Bronchial epithelial cell (primary cell): ENCODE measurements at regions not wholly inside any gene's neighbourhood (a gene's known extent, or its start where the extent isn't known, plus 50 kb on each side); places are given as distances from the start of the nearest gene placed in this dataset.

Experiments used
- DNase-seq: peaks from one replicate; pipeline ENCODE4 v3.0.0-alpha.2; 2010; ENCODE audit warnings: low read depth
- FAIRE-seq: peaks from 2 replicates; lab custom pipeline; 2011; peaks lifted over from hg19 to GRCh38; lab: Jason Lieb, UNC
- H3K27me3 ChIP-seq: 2 replicates; pipeline ENCODE4 v1.5.1; 2011; ENCODE audit warnings: low read length; ENCODE audit not compliant: control insufficient read depth, insufficient read depth
- H3K36me3 ChIP-seq: 2 replicates; pipeline ENCODE4 v1.5.1; 2011; ENCODE audit warnings: low read length; ENCODE audit not compliant: control insufficient read depth, insufficient read depth
- H3K4me3 ChIP-seq: 2 replicates; pipeline ENCODE4 v1.5.1; 2011; ENCODE audit warnings: mild to moderate bottlenecking, low read depth, low read length, control low read depth
- TF ChIP-seq, protein P1 (sequence below): IDR thresholded peaks from 2 replicates; pipeline ENCODE4 v1.5.1; 2011; ENCODE audit warnings: mild to moderate bottlenecking, moderate library complexity, low read length, control low read depth, inconsistent platforms; ENCODE audit not compliant: insufficient read depth, severe bottlenecking

DNA sequence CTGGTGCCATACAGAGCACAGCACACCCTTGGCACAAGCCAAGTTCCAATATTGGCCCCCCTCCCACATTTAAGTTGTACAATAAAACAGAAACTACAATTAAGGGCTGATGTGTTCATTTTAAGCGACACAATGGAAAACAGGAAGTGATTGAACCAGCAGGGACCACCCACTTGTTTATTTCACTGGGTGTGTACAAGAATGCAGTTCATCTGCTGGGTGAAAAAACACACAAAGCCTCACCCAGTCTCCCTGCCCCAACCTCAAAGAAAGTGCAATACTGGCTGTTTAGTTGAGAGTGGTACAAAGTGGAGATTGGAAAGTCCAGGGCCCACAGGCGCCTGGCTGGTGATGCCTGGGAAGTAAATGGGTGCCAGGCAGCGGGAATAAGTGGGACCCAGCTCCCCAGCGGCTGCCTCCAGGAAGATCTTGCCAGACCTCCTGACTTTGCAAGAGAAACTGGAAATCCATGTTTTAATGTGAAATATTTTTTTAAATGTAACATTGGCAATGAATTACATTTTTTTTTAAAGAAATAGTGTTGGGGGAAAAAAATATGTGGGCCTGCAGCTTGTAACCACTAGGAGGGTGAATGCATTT lies 322.1 kb downstream of the ZNF536 start:
- H3K36me3 ChIP-seq: no peaks in the 10 kb centered on the region
- DNase-seq (no peak), FAIRE-seq (no peak)
- H3K27me3 ChIP-seq: no peaks in the 10 kb centered on the region
- H3K4me3 ChIP-seq: no peak overlapping the region
- TF ChIP-seq, protein P1, sequence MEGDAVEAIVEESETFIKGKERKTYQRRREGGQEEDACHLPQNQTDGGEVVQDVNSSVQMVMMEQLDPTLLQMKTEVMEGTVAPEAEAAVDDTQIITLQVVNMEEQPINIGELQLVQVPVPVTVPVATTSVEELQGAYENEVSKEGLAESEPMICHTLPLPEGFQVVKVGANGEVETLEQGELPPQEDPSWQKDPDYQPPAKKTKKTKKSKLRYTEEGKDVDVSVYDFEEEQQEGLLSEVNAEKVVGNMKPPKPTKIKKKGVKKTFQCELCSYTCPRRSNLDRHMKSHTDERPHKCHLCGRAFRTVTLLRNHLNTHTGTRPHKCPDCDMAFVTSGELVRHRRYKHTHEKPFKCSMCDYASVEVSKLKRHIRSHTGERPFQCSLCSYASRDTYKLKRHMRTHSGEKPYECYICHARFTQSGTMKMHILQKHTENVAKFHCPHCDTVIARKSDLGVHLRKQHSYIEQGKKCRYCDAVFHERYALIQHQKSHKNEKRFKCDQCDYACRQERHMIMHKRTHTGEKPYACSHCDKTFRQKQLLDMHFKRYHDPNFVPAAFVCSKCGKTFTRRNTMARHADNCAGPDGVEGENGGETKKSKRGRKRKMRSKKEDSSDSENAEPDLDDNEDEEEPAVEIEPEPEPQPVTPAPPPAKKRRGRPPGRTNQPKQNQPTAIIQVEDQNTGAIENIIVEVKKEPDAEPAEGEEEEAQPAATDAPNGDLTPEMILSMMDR: no peak

DNA sequence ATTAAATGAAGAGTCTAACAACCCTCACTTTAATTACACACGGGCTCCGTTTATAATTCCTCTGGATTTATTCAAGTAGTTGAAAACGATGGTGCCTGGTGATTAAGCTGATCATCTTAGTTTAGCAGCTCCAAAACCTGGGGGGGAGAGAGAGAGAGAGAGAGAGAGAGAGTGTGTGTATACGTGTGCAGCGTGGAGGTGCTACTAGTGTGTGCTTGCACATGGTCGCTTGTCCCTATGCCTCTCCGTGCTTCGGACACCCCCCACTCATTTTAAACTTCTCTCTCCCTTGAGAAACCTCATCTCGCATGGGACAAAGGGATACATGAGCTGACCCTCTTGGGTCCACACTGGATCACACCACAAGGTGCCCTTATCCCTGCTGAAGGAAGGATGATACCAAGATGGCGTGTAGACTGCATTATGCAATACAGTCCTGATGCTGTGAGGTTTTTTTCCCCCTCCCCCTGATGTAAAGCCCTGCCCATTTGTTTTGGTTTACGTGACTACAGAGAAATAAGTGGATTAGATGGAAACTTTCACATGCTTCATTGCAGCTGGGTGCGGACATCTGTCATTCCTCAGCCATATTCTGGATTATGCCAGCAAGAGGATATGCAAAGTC lies 320.8 kb downstream of the ZNF536 start:
- TF ChIP-seq, protein P1: no peak
- FAIRE-seq: no peak
- Histone ChIP-seq H3K4me3 (no peak overlapping the region), H3K27me3 (no peaks in the 10 kb centered on the region), H3K36me3 (no peaks in the 10 kb centered on the region)
- DNase-seq: no peak

DNA sequence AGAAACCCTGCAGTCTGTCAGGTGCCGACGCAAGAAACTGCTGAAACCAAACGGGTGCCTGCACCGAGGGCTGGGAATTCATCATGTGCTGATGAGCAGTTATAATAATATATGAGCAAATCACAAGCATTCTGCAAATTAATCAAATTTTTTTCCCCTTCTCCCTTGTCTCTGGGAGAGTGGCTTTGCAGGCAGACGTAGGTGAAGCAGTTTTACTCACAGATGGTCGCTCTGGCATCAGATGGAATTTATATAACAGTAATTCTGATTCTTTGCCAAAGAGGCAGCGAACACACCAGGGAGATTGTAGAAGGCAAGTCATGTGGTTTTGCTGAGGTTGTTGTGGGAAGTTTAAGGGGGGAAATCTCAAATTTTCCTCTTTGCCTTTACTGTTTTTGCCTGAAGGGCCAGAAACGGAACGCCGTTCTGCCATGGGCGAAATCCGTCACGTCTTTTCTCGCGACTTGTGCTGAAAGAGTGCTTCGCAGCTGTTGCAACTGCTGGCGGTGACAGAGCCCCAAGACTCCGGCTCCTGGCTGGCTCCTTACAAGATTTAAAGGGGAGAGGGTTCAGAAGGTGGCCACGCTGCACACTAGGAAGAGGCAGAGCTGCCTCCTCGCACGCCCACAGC lies 320.1 kb downstream of the ZNF536 start:
- TF ChIP-seq, protein P1: no peak
- Histone ChIP-seq H3K4me3 (no peak overlapping the region), H3K36me3 (no peaks in the 10 kb centered on the region), H3K27me3 (no peaks in the 10 kb centered on the region)
- FAIRE-seq: no peak
- DNase-seq: no peak

DNA sequence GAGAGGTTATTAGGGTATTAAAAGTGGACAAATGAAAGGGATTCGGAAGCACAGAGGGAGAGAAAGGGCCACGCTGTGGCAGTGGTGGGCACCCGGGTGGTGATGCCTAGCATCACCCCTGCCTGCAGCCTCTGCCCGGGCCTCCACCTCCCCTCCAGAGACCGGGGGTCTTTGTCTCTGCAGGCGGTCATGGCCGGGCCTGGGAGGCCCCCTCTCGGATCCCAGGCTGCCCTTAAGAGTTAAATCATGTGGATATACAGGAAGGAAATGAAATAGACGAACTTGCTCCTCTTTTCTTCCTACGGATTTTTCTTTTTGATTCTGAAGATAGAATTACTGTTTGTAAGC lies 319.6 kb downstream of the ZNF536 start:
- DNase-seq: no peak

DNA sequence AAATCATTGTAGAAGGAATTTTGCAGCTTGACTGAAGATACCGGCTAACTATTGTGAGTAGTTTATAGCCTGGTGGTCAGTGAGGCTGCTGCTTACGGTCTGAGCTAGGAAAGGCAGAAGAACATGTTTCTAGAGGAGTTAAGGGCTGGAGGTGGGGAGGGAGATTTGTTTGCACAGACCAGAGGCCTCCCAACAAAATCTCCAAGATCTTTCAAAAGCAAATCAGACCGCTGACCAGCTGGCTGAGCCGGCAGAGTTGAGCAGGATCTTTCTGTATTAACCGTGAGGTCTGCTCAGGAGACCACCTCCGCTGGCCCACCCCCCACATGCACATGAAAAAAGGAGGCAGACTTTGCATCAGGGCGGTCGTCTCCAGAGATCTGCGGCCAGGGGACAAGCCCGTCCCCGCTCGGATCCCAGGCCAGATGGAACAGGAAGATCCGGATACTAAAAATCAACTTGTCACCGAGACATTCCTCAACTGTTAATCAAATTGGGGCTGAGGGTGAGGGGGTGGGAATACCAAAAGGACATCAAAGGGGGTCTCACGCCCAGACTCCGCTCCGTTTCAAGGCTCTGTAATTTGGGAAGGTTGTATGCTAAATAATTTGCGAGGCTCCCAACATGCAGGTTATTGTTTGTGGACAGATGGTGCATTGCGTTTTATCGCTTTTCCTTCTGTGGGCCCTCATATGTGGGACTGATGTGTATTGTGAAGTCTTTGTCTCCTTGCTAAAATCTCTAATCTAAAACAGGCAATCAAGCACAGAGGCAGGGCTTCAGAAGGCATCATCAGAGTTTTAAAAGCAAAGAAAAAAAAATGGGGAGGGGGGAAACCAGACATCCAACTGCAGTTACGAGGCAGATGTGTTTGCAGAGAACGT lies 319.0 kb downstream of the ZNF536 start:
- H3K4me3 ChIP-seq: no peak overlapping the region
- no peaks in the 10 kb centered on the region for H3K27me3 ChIP-seq
- no peaks in the 10 kb centered on the region for H3K36me3 ChIP-seq
- FAIRE-seq (no peak), DNase-seq (no peak)
- TF ChIP-seq, protein P1: no peak

More for the DNA sequence above, 319.6 kb downstream of the ZNF536 start:
- no peak for FAIRE-seq
- Histone ChIP-seq H3K36me3 (no peaks in the 10 kb centered on the region), H3K27me3 (no peaks in the 10 kb centered on the region), H3K4me3 (no peak overlapping the region)
- TF ChIP-seq, protein P1: no peak
